ENCODE measurements at regions not wholly inside any gene's neighbourhood (a gene's known extent, or its start where the extent isn't known, plus 50 kb on each side); places are given as distances from the start of the nearest gene placed in this dataset.

DNA sequence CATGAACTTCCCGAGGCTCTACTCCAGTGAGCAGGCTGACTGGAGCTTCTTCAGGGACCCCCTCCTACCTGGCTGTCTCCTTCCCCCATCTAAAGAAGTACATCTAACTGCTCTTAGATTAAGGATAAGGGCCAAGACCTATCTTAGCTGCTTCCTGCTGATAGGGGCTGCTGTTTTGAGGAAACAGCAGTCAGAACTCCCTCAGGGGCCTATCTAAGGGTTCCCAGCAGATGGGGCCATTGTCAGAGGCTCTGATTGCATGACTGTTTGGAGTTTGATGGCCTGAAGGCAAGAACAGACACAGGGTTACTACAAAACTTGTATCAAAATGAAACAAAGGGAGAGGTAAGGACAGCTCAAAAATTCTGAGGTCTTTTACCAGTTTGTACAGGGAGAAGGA is 2636.9 kb upstream of the PCDH20 start:
- no peak for DNase-seq (ENCODE audit: low read depth in 1 of 2, low spot score in 1 of 2)

DNA sequence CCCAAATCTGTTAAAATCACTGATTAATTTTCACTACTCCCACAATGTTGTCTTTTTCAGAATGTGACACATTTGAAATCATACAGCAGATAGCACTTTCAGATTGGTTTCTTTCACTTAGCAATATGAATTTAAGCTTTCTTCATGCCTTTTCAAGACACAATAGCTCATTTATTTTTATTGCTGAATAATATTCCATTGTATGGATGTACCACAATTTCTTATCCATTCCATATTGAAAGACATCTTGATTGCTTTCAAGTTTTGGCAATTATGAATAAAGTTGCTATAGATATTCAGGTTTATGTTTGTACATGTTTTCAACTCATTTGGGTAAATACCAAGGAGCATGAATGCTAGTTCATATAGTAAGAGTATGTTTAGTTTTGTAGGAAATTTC is 2635.6 kb upstream of the PCDH20 start:
- DNase-seq (ENCODE audit: low read depth in 1 of 2, low spot score in 1 of 2): no peak

DNA sequence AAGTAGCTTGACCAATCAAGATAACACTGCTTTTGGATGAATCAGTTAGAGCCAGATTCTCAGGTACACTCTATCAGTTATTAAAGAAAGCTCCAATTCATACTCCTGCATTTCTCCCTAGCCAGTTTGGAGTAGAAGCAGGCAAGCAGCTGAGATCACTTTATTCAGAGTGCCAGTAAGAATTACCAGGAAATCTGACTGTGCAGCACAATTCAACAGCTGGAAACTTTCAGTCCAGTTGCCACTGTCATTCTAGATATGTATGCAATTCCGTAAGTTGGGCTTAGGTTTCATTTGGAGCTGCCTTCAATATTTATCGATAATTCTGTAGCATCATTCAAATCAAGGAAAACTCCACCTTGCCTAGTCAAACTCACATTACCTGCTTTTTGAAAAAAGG is 2625.6 kb upstream of the PCDH20 start:
- DNase-seq (ENCODE audit: low read depth in 1 of 2, low spot score in 1 of 2): no peak

DNA sequence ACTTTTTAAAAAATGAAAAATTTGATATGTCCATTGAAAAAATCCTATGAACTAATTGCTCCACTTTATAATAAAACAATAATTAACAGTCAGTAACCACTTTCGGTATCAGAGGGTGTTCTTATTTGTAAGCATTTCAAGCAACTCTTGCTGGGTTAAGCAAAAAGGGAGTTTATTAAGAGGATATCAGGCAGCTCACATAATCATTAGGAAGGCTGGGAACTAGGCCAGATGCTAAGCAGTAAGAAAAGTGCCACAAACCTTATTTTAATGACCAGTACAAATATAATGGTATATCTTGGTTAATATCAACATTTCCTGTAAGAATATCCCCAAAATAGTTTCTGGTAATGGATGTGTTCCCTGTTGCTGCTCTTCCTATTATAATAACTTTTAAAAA is 2618.3 kb upstream of the PCDH20 start:
- no peak for DNase-seq (ENCODE audit: low read depth in 1 of 2, low spot score in 1 of 2)

DNA sequence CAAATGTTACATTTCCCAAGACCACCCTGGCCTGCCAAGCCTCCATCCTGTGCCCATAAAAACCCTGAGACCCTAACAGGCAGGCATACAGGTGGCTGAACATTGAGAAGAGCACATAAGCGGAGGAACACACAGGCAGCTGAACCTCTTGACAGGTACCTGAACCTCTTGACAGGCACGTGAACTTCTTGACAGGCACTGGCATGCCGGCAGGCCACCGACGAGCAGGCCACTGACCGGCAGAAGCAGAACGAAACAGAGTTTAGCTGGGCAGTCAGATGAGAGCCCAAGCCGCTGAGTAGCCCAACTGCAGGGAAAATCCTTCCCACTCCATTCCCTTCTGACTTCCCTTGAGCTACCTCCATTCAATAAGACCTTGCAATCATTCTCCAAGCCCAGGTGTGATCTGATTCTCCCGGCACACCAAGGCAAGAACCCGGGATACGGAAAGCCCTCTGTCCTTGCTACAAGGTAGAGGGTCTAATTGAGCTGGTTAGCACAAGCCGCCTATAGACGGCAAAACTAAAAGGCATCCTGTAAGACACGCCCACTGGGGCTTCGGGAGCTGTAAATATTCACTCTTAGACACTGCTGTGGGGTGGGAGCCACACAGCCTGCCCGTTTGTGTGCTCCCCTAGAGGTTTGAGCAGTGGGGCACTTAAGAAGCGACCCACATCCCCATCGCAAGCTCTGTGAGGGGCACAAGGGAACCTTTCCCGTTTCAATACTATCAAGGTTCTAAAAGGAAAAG is 2613.9 kb upstream of the PCDH20 start:
- no peak for DNase-seq (ENCODE audit: low read depth in 1 of 2, low spot score in 1 of 2)

DNA sequence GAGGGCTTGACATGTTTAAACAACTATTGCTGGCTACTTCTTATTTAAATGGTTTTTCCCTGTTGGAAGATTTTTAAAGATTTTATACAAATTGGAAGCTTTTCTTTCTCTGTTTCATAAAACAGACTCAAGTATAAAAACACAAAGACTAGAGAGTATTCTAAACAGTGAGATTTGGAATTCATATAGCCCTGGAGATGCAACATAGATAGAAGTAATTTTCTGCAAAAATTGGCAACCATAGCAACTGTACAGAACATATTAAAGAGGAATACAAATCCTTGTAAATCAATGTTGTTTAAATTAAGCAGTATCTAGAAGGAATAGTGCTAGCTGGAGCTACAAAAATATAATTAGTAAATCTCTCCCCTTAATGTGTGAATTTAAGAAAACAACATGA is 2612.9 kb upstream of the PCDH20 start:
- no peak for DNase-seq (ENCODE audit: low read depth in 1 of 2, low spot score in 1 of 2)

DNA sequence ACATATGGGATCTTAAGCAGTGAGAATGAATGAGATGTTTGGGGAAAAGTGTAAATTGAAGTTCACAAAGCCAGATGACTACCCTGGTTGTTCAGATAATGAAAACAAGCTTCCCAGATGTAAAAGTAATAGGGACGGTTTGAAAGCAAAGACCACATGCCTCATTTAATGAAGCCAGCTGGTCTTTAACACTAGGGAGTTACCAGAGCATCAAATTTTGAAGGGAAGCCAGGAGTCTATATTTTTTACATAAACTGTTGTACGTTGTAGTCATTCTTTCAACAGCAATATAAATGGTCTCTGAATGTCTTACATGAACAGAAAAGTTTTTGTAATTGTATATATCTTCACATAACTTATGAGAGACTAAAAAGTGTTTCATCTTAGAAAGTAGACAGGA is 2604.5 kb upstream of the PCDH20 start:
- no peak for DNase-seq (ENCODE audit: low read depth in 1 of 2, low spot score in 1 of 2)

DNA sequence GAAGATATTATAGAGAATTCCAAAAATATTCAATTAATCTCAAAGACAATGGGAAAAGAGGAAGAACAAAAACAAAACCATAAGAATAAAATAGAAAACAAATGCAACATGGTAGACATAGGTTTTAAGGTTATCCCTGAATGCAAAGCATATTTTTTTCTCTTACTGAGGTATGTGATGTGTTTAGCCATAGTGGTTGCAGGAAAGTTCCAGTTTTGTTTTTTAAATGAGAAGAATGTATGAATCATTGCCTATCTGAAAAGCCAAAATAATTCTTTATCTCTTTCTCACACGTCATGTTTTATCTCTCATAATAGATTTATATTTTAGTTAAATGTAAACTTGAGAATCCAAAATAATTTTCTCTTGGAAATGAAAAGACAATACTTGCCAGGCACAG is 2591.7 kb upstream of the PCDH20 start:
- DNase-seq (ENCODE audit: low read depth in 1 of 2, low spot score in 1 of 2): no peak

DNA sequence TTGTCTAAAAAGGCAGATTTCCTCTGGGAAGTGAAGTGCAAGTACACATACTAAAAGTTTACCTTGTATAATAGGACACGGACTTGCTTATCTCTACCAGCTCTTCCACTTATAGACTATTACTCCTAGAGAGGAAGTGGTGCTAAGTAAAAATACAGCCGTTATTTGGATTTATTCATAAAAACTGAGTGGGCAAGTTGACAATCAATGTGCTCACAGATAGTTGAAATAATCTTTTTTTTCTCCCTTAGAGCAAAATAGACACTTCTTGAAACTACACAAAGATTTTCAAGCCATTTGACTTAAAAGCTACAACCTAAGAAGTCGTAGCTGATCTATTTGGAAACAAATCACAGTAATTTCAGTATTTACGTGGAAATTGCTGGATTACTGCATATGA is 2584.7 kb upstream of the PCDH20 start:
- DNase-seq (ENCODE audit: low read depth in 1 of 2, low spot score in 1 of 2): no peak

DNA sequence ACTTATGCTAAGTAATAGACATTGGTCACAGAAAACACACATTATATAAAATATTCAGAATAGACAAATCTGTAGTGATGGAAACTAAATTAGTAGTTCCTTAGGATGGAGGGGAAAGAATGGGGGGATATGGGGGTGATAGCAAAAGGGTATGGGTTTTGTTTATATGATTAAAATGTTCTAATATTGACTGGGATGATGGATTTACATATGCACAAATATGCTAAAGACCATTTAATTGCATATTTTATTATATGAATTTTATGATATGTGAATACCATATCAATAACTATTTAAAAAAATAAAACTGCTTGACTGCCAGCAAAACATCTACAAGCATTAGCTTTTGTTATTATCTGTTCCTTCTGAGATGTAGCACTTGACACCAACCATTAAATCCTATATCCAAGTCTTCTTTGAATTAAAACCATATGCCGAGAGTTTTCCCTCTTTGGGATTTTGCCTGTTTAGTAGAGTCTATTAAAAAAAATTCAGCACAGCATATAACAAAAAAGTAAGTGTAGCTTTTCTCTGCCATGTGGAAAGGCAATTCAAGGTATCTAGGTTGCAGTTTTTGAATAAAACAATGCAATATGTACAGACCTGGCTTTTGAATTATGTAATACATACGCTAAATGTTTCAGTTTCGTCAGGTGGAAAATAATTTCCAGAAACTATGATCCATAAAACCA is 2584.1 kb upstream of the PCDH20 start:
- DNase-seq (ENCODE audit: low read depth in 1 of 2, low spot score in 1 of 2): no peak

DNA sequence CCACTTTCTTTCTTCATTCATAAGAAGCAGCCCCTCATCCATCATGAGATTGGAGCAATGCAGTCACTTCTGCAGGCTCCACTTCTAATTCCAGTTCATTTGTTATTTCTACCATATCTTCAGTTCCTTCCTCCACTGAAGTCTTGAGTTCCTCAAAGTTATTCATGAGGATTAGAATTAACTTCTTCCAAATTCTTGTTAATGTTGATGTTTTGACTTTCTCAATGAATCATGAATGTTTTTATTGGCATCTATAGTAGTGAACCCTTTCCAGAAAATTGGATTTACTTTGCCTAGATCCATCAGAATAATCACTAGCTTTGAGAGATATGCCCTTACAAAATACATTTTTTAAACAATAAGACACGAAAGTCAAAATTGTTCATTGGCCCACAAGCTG is 2567.7 kb upstream of the PCDH20 start:
- DNase-seq (ENCODE audit: low read depth in 1 of 2, low spot score in 1 of 2): no peak

DNA sequence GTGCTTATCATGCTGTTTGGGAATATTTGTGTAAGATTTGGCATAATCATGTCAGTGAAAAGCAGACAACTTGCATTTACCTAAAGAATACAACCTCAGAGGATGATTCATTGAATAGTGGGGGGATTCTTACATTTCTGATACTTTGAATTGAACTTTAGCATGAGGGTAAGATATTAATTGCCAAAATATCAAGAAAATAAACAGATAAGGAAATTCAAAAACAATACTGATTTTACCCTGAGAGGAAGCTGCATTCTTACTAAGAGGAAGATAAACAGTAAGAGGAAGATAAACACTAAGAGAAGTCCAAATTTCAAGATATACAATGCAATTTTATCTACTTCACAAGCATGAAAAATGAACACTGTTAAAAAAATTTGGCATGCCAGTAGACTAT is 2564.3 kb upstream of the PCDH20 start:
- DNase-seq (ENCODE audit: low read depth in 1 of 2, low spot score in 1 of 2): no peak

DNA sequence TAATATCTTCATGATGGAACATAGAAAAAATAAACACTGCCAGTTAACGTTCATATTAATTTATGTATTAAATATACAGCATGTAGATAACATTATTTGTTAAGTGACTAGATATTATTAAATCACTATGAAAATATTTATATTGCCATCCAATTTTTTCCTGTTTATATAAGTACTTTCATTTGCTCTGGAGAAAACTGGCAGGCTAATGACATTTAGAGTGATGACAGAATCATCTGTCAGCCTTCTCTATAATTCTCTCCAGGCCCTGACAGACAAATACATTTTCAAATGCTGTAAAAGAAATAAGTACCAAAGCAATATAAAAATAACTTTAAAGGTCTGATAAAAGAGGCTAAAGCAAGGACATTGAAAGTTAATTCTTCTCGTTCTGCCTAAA is 2556.7 kb upstream of the PCDH20 start:
- no peak for DNase-seq (ENCODE audit: low read depth in 1 of 2, low spot score in 1 of 2)

DNA sequence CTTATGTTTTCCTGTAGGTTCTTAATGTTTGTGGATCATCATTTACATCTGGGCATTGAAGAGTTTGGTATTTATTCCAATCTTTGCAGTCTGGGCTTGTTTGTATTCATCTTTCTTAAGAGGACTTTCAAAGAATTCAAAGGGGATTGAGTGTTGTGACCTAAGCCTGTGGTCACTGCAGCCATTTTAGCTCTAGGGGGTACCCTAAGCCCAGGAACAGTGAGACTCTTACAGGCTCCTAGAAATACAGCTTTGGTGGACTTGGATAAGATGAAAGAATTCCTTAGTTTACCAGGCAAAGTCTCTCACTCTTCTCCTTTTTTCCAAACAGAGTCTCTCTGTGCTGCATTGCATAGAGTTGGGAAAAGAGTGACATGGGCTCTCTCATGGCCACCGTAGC is 2539.0 kb upstream of the PCDH20 start:
- no peak for DNase-seq (ENCODE audit: low read depth in 1 of 2, low spot score in 1 of 2)

DNA sequence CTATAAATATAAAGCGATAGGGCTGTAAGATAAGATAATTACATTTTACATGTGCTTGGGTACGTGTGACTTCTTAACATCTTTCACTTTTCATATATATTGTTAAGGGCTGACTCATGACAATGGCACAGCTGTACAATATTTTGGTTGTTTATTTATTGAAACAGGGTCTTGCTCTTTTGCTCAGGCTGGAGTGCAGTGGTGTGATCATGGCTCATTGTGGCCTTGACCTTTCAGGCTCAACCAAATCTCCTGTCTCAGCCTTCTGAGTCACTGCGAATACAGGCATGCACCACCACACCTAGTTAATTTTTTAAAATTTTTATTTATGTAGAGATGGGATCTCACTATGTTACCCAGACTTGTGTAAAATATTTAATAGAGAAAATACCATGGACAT is 2532.4 kb upstream of the PCDH20 start:
- DNase-seq (ENCODE audit: low read depth in 1 of 2, low spot score in 1 of 2): no peak

DNA sequence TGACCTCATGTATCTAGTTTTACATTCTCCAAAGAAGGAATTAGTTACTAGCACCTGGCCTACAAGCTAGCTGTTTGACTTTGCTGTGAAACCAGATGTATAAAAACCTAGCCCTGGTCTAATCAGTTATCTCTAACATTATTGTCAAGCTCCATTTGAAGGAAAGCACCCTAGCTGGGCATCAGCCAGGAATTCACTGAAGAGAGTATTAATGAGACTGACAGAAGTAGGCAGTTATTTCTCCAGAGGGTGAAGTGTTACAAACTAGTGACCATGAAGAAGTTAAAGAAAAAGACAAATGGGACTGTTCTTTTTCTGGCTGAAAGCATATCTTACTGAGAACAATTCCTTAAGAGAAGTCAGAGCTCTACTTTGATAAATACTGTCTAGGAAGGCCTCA is 2529.3 kb upstream of the PCDH20 start:
- DNase-seq (ENCODE audit: low read depth in 1 of 2, low spot score in 1 of 2): no peak

DNA sequence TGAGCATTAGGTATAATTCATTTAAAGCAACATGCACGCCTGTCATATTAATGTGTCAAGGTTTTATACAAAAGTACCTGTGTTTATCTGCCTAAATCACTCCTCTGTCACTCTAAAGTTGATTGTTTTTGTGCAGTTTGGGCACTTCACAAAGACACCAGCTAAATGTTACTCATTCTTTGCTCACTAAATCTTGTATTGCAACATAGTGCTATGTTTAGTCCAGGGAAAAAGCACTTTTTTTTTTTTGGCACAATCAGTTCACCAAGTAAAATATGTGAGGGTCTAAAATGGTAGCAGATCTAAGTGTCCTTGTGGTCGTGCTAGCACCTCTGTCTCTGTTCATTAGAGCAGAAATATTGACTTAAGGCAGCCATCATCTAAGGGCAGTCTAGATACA is 2526.7 kb upstream of the PCDH20 start:
- no peak for DNase-seq (ENCODE audit: low read depth in 1 of 2, low spot score in 1 of 2)

DNA sequence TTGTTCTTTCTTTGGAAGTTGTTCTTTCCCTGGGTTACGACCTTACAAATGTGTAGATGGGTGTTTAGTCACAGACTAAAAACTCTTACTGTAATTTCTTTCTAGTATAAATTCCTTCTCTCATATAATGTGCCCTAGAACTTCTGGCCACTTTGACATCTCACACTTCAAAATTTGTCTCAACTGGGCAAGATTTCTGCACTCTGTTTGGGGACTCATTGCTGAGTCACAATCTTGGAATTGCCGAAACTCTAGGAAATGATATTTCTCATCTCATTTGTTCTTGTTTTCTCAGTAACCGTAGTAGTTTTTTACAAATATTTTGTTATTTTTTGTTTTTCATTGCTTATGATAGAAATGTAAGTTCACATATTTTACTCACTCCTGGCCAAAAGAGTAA is 2523.2 kb upstream of the PCDH20 start:
- no peak for DNase-seq (ENCODE audit: low read depth in 1 of 2, low spot score in 1 of 2)

DNA sequence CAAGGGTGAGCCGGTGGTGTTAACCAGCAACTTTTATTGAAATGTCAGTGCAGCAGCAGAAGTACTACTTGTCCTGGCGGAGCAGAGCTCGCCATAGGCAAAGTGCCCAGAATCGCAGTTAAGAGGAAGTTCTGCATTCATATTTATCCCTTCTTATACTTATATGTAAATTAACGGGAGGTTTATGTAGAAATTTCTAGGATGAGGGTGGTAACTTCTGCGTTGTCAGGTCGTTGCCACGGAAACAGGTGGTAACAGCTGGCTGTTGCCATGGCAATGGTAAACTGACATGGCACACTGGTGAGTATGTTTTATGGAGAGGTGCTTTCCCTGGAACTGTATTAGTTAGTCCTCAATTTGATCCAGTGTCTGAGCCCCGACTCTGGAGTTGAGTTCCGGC is 2494.9 kb upstream of the PCDH20 start:
- no peak for DNase-seq (ENCODE audit: low read depth in 1 of 2, low spot score in 1 of 2)

DNA sequence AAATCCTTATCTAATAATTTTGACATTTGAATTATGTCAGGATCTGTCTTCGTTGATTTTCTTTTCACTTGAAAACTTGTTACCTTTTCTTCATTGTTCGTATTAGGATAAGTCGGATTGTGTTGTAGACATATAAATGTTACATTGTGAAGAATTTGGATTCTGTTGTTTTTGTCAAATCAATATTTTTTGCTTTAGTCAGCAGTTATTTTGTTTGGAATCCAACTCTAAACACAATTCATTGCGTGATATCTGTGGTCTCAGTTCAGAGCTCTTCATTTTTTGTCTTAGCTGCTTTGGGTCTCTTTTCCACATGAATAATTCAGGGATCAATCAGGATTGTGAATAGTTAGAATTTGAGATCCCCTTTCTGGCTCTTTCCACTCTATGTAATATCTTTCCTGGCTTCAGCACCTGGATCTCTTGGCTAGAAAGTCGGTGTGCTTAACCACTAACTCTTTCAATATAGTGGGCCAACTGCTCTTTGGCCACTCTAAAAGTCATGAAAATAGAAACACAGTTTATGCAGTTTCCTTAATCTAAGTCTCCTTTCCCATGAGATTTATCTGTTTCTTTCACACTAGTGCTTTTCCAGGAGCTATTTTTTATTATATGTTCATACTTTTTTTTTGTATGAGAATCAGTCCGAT is 2494.2 kb upstream of the PCDH20 start:
- DNase-seq (ENCODE audit: low read depth in 1 of 2, low spot score in 1 of 2): no peak

DNA sequence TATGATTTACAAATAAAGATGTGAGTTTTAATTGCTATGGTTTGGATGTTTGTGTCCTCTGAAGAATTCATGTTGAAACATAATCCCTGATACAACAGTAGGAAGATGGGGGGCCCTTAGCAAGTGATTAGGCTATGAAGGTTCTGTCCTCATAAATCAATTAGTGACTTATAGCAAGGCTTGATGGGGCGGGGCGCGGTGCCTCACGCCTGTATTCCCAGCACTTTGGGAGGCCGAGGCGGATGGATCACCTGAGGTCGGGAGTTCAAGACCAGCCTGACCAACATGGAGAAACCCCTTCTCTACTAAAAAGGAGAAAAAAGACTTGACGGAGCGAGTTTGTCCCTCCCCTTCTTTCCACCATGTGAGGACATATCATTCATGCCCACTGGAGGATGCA is 2486.5 kb upstream of the PCDH20 start:
- no peak for DNase-seq (ENCODE audit: low read depth in 1 of 2, low spot score in 1 of 2)

DNA sequence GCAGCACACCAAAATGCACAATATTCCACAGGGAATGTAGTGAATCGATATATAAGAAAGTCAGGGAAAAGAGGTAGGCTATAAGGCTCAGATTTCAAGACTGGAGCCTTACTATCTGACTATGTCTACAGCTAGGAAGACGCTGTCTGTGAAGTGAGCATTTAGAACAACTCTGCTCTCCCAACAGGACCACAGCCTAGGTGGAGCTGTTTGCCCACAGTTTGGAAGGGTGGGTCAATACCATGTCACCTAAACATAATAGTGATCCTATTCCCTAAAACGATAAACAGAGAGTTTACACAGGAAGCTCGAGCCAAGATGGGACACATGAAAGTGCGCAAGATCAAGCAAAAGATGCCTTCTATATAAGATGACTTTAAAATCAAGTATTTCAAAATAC is 2486.0 kb upstream of the PCDH20 start:
- DNase-seq (ENCODE audit: low read depth in 1 of 2, low spot score in 1 of 2): no peak

DNA sequence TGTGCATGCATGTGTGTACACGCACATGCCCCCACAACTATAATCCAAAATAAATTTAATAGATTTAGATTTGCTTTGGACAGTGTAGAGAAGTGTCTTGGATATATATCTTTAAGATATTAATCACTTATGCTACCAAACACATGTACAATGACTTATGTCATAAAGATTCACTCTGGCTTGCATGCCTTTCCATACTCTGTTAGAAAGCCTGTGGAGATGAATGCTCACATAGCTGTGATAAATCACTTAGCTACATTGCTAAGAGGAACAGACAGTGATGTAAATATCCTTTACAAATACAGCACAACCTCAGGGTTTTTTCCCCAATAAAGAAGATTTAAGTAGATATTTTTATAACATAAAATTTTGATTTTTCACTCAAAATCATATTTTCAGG is 2484.8 kb upstream of the PCDH20 start:
- no peak for DNase-seq (ENCODE audit: low read depth in 1 of 2, low spot score in 1 of 2)

Data from activated CD4-positive, alpha-beta T cell treated with anti-CD3 and anti-CD28 coated beads, Interleukin-2, amount 50 U/mL, for 24 hours (primary cell).